ENCODE measurements at regions not wholly inside any gene's neighbourhood (a gene's known extent, or its start where the extent isn't known, plus 50 kb on each side); places are given as distances from the start of the nearest gene placed in this dataset.

GRCh38 chr2:38203446-38203810, 127.5 kb upstream of the CYP1B1 start:
- no peak overlapping the region for H3K9ac ChIP-seq (ENCODE audit: low read depth, low read length)

GRCh38 chr2:38202713-38203445, 126.9 kb upstream of the CYP1B1 start:
- H3K4me3 ChIP-seq (ENCODE audit: low read depth, low read length): no peak overlapping the region
- no peak overlapping the region for H3K27ac ChIP-seq (ENCODE audit: low read depth, low read length)
- no peaks in the 10 kb centered on the region for H3K36me3 ChIP-seq (ENCODE audit: control insufficient read depth, insufficient read depth, low read length)
- no peaks in the 10 kb centered on the region for H3K27me3 ChIP-seq (ENCODE audit: control insufficient read depth, insufficient read depth, low read length)
- H3K9ac ChIP-seq (ENCODE audit: low read depth, low read length): no peak overlapping the region
- H3K4me1 ChIP-seq (ENCODE audit: control insufficient read depth, insufficient read depth, low read length): no peaks in the 10 kb centered on the region
- 0 out of 2 replicates have a peak, but pooled peaks cover 6% of the 10 kb centered on the region for H3K9me3 ChIP-seq (ENCODE audit: control insufficient read depth, insufficient read depth, low read length)

More at GRCh38 chr2:38203446-38203810, 127.5 kb upstream of the CYP1B1 start:
- no peak overlapping the region for H3K27ac ChIP-seq (ENCODE audit: low read depth, low read length)
- no peaks in the 10 kb centered on the region for H3K27me3 ChIP-seq (ENCODE audit: control insufficient read depth, insufficient read depth, low read length)
- no peak overlapping the region for H3K4me3 ChIP-seq (ENCODE audit: low read depth, low read length)
- H3K9me3 ChIP-seq (ENCODE audit: control insufficient read depth, insufficient read depth, low read length): 0 out of 2 replicates have a peak, but pooled peaks cover 6% of the 10 kb centered on the region
- H3K4me1 ChIP-seq (ENCODE audit: control insufficient read depth, insufficient read depth, low read length): no peaks in the 10 kb centered on the region
- H3K36me3 ChIP-seq (ENCODE audit: control insufficient read depth, insufficient read depth, low read length): no peaks in the 10 kb centered on the region

- H3K27ac ChIP-seq (ENCODE audit: low read depth, low read length): no peak overlapping the region
Measured at GRCh38 chr2:38201784-38202183, 125.8 kb upstream of the CYP1B1 start.

GRCh38 chr2:38200598-38200997, 124.6 kb upstream of the CYP1B1 start:
- Histone ChIP-seq H3K9me3 (ENCODE audit: control insufficient read depth, insufficient read depth, low read length) (no peaks in the 10 kb centered on the region), H3K36me3 (ENCODE audit: control insufficient read depth, insufficient read depth, low read length) (no peaks in the 10 kb centered on the region), H3K4me1 (ENCODE audit: control insufficient read depth, insufficient read depth, low read length) (no peaks in the 10 kb centered on the region)

More at GRCh38 chr2:38201784-38202183, 125.8 kb upstream of the CYP1B1 start:
- Histone ChIP-seq H3K4me1 (ENCODE audit: control insufficient read depth, insufficient read depth, low read length) (no peaks in the 10 kb centered on the region), H3K9ac (ENCODE audit: low read depth, low read length) (no peak overlapping the region), H3K27me3 (ENCODE audit: control insufficient read depth, insufficient read depth, low read length) (no peaks in the 10 kb centered on the region), H3K9me3 (ENCODE audit: control insufficient read depth, insufficient read depth, low read length) (no peaks in the 10 kb centered on the region), H3K4me3 (ENCODE audit: low read depth, low read length) (no peak overlapping the region), H3K36me3 (ENCODE audit: control insufficient read depth, insufficient read depth, low read length) (no peaks in the 10 kb centered on the region)

GRCh38 chr2:38199127-38199526, 123.2 kb upstream of the CYP1B1 start:
- H3K36me3 ChIP-seq (ENCODE audit: control insufficient read depth, insufficient read depth, low read length): no peaks in the 10 kb centered on the region
- no peaks in the 10 kb centered on the region for H3K9me3 ChIP-seq (ENCODE audit: control insufficient read depth, insufficient read depth, low read length)
- no peak overlapping the region for H3K9ac ChIP-seq (ENCODE audit: low read depth, low read length)
- no peaks in the 10 kb centered on the region for H3K4me1 ChIP-seq (ENCODE audit: control insufficient read depth, insufficient read depth, low read length)
- H3K4me3 ChIP-seq (ENCODE audit: low read depth, low read length): no peak overlapping the region
- no peaks in the 10 kb centered on the region for H3K27me3 ChIP-seq (ENCODE audit: control insufficient read depth, insufficient read depth, low read length)
- no peak overlapping the region for H3K27ac ChIP-seq (ENCODE audit: low read depth, low read length)

More at GRCh38 chr2:38200598-38200997, 124.6 kb upstream of the CYP1B1 start:
- Histone ChIP-seq H3K4me3 (ENCODE audit: low read depth, low read length) (no peak overlapping the region), H3K27ac (ENCODE audit: low read depth, low read length) (no peak overlapping the region), H3K27me3 (ENCODE audit: control insufficient read depth, insufficient read depth, low read length) (no peaks in the 10 kb centered on the region), H3K9ac (ENCODE audit: low read depth, low read length) (no peak overlapping the region)

- Histone ChIP-seq H3K4me1 (ENCODE audit: control insufficient read depth, insufficient read depth, low read length) (peaks cover 9% of the 10 kb centered on the region), H3K4me3 (ENCODE audit: low read depth, low read length) (no peak overlapping the region), H3K27ac (ENCODE audit: low read depth, low read length) (no peak overlapping the region), H3K9ac (ENCODE audit: low read depth, low read length) (no peak overlapping the region), H3K36me3 (ENCODE audit: control insufficient read depth, insufficient read depth, low read length) (no peaks in the 10 kb centered on the region), H3K9me3 (ENCODE audit: control insufficient read depth, insufficient read depth, low read length) (no peaks in the 10 kb centered on the region), H3K27me3 (ENCODE audit: control insufficient read depth, insufficient read depth, low read length) (no peaks in the 10 kb centered on the region)
Measured at GRCh38 chr2:38194751-38195150, 118.8 kb upstream of the CYP1B1 start.

GRCh38 chr2:38192976-38193375, 117.0 kb upstream of the CYP1B1 start:
- no peaks in the 10 kb centered on the region for H3K36me3 ChIP-seq (ENCODE audit: control insufficient read depth, insufficient read depth, low read length)
- no peaks in the 10 kb centered on the region for H3K9me3 ChIP-seq (ENCODE audit: control insufficient read depth, insufficient read depth, low read length)
- no peak overlapping the region for H3K27ac ChIP-seq (ENCODE audit: low read depth, low read length)
- H3K27me3 ChIP-seq (ENCODE audit: control insufficient read depth, insufficient read depth, low read length): no peaks in the 10 kb centered on the region
- H3K4me3 ChIP-seq (ENCODE audit: low read depth, low read length): no peak overlapping the region
- H3K9ac ChIP-seq (ENCODE audit: low read depth, low read length): no peak overlapping the region
- H3K4me1 ChIP-seq (ENCODE audit: control insufficient read depth, insufficient read depth, low read length): peaks cover 9% of the 10 kb centered on the region

GRCh38 chr2:38192046-38192445, 116.1 kb upstream of the CYP1B1 start:
- H3K9ac ChIP-seq (ENCODE audit: low read depth, low read length): no peak overlapping the region
- H3K36me3 ChIP-seq (ENCODE audit: control insufficient read depth, insufficient read depth, low read length): no peaks in the 10 kb centered on the region
- no peaks in the 10 kb centered on the region for H3K27me3 ChIP-seq (ENCODE audit: control insufficient read depth, insufficient read depth, low read length)
- H3K4me1 ChIP-seq (ENCODE audit: control insufficient read depth, insufficient read depth, low read length): peaks cover 9% of the 10 kb centered on the region
- H3K27ac ChIP-seq (ENCODE audit: low read depth, low read length): no peak overlapping the region
- H3K9me3 ChIP-seq (ENCODE audit: control insufficient read depth, insufficient read depth, low read length): no peaks in the 10 kb centered on the region
- H3K4me3 ChIP-seq (ENCODE audit: low read depth, low read length): no peak overlapping the region

GRCh38 chr2:38191516-38191915, 115.6 kb upstream of the CYP1B1 start:
- H3K27ac ChIP-seq (ENCODE audit: low read depth, low read length): no peak overlapping the region
- no peak overlapping the region for H3K4me3 ChIP-seq (ENCODE audit: low read depth, low read length)
- H3K36me3 ChIP-seq (ENCODE audit: control insufficient read depth, insufficient read depth, low read length): no peaks in the 10 kb centered on the region

GRCh38 chr2:38190542-38191218, 114.7 kb upstream of the CYP1B1 start:
- peaks cover 9% of the 10 kb centered on the region for H3K4me1 ChIP-seq (ENCODE audit: control insufficient read depth, insufficient read depth, low read length)
- H3K4me3 ChIP-seq (ENCODE audit: low read depth, low read length): no peak overlapping the region
- no peak overlapping the region for H3K9ac ChIP-seq (ENCODE audit: low read depth, low read length)
- H3K36me3 ChIP-seq (ENCODE audit: control insufficient read depth, insufficient read depth, low read length): no peaks in the 10 kb centered on the region
- H3K9me3 ChIP-seq (ENCODE audit: control insufficient read depth, insufficient read depth, low read length): no peaks in the 10 kb centered on the region
- no peak overlapping the region for H3K27ac ChIP-seq (ENCODE audit: low read depth, low read length)
- no peaks in the 10 kb centered on the region for H3K27me3 ChIP-seq (ENCODE audit: control insufficient read depth, insufficient read depth, low read length)

More at GRCh38 chr2:38191516-38191915, 115.6 kb upstream of the CYP1B1 start:
- H3K27me3 ChIP-seq (ENCODE audit: control insufficient read depth, insufficient read depth, low read length): no peaks in the 10 kb centered on the region
- H3K4me1 ChIP-seq (ENCODE audit: control insufficient read depth, insufficient read depth, low read length): peaks cover 9% of the 10 kb centered on the region
- H3K9me3 ChIP-seq (ENCODE audit: control insufficient read depth, insufficient read depth, low read length): no peaks in the 10 kb centered on the region
- no peak overlapping the region for H3K9ac ChIP-seq (ENCODE audit: low read depth, low read length)

- no peak overlapping the region for H3K27ac ChIP-seq (ENCODE audit: low read depth, low read length)
- no peaks in the 10 kb centered on the region for H3K36me3 ChIP-seq (ENCODE audit: control insufficient read depth, insufficient read depth, low read length)
- no peaks in the 10 kb centered on the region for H3K27me3 ChIP-seq (ENCODE audit: control insufficient read depth, insufficient read depth, low read length)
- no peak overlapping the region for H3K9ac ChIP-seq (ENCODE audit: low read depth, low read length)
- H3K4me3 ChIP-seq (ENCODE audit: low read depth, low read length): no peak overlapping the region
- no peaks in the 10 kb centered on the region for H3K9me3 ChIP-seq (ENCODE audit: control insufficient read depth, insufficient read depth, low read length)
- H3K4me1 ChIP-seq (ENCODE audit: control insufficient read depth, insufficient read depth, low read length): peaks cover 1% of the 10 kb centered on the region
Measured at GRCh38 chr2:38187541-38188011, 111.6 kb upstream of the CYP1B1 start.

Data from HUES48 (cell line).